ENCODE measurements at regions not wholly inside any gene's neighbourhood (a gene's known extent, or its start where the extent isn't known, plus 50 kb on each side); places are given as distances from the start of the nearest gene placed in this dataset.

DNA sequence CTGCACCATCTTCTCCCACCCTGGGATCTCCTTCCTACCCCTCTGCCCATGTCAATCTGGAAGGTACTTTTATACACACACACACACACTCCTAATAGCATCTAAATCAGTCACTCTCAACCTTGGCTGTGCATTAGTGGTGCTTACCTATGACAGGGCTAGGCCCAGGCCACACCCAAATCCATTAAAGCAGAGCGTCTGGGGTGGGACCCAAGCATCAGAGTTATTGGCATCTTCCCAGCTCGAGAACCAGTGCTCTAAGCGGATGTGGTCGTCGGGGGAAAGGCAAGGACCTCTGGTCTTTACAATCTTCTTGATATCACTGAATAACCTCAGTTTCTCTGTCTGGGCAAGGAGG, 194.6 kb downstream of the TRIM29 start:
- TF ChIP-seq EZH2 (IDR thresholded peaks at IDR 0.05; ENCODE audit: borderline replicate concordance, control insufficient read depth, low read depth, low read length) (no peak), HDGF (IDR thresholded peaks at IDR 0.05) (no peak)
- TF ChIP-seq, protein P1, sequence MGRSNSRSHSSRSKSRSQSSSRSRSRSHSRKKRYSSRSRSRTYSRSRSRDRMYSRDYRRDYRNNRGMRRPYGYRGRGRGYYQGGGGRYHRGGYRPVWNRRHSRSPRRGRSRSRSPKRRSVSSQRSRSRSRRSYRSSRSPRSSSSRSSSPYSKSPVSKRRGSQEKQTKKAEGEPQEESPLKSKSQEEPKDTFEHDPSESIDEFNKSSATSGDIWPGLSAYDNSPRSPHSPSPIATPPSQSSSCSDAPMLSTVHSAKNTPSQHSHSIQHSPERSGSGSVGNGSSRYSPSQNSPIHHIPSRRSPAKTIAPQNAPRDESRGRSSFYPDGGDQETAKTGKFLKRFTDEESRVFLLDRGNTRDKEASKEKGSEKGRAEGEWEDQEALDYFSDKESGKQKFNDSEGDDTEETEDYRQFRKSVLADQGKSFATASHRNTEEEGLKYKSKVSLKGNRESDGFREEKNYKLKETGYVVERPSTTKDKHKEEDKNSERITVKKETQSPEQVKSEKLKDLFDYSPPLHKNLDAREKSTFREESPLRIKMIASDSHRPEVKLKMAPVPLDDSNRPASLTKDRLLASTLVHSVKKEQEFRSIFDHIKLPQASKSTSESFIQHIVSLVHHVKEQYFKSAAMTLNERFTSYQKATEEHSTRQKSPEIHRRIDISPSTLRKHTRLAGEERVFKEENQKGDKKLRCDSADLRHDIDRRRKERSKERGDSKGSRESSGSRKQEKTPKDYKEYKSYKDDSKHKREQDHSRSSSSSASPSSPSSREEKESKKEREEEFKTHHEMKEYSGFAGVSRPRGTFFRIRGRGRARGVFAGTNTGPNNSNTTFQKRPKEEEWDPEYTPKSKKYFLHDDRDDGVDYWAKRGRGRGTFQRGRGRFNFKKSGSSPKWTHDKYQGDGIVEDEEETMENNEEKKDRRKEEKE (IDR thresholded peaks at IDR 0.05), result no peak
- TF ChIP-seq, protein P2, sequence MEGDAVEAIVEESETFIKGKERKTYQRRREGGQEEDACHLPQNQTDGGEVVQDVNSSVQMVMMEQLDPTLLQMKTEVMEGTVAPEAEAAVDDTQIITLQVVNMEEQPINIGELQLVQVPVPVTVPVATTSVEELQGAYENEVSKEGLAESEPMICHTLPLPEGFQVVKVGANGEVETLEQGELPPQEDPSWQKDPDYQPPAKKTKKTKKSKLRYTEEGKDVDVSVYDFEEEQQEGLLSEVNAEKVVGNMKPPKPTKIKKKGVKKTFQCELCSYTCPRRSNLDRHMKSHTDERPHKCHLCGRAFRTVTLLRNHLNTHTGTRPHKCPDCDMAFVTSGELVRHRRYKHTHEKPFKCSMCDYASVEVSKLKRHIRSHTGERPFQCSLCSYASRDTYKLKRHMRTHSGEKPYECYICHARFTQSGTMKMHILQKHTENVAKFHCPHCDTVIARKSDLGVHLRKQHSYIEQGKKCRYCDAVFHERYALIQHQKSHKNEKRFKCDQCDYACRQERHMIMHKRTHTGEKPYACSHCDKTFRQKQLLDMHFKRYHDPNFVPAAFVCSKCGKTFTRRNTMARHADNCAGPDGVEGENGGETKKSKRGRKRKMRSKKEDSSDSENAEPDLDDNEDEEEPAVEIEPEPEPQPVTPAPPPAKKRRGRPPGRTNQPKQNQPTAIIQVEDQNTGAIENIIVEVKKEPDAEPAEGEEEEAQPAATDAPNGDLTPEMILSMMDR (IDR thresholded peaks at IDR 0.05 in 2 of 3, conservative IDR thresholded peaks at IDR 0.05 in 1 of 3; ENCODE audit: control insufficient read depth in 2 of 3, extremely low read depth in 1 of 3, insufficient read depth in 1 of 3, low read depth in 3 of 3, low read length in 3 of 3), result no peak
